Natural killer cell (primary cell): ENCODE measurements at regions not wholly inside any gene's neighbourhood (a gene's known extent, or its start where the extent isn't known, plus 50 kb on each side); places are given as distances from the start of the nearest gene placed in this dataset.

Source experiments
- ATAC-seq, 3 donors: fragments of 150-1000 bp in 2 of 3; fragments of 200-7000 bp in 1 of 3; cut with Tn5 transposase; 1 replicate in 1 of 3; 2 replicates in 2 of 3; pipeline ENCODE4 v1.10.0; 2021; ENCODE audit warnings: mild to moderate bottlenecking in 2 of 3, moderate library complexity in 2 of 3
- DNase-seq, 2 donors: peaks; one replicate each; pipeline versions ENCODE4 v3.0.0 to v3.0.0-alpha.2; 2013 to 2021; ENCODE audit warnings: mixed read lengths in 1 of 2
- H3K27ac ChIP-seq: one replicate; pipeline ENCODE4 v1.5.1; 2013; ENCODE audit warnings: mild to moderate bottlenecking, low read length
- H3K27me3 ChIP-seq: one replicate; pipeline ENCODE4 v1.6.1; 2013; ENCODE audit warnings: low read length; ENCODE audit not compliant: control insufficient read depth, insufficient read depth
- H3K36me3 ChIP-seq: one replicate; pipeline ENCODE4 v1.6.1; 2013; ENCODE audit warnings: low read length; ENCODE audit not compliant: control insufficient read depth, insufficient read depth
- H3K4me1 ChIP-seq: one replicate; pipeline ENCODE4 v1.6.1; 2013; ENCODE audit warnings: low read length; ENCODE audit not compliant: control insufficient read depth, insufficient read depth
- H3K4me3 ChIP-seq: one replicate; pipeline ENCODE4 v1.5.1; 2013; ENCODE audit warnings: low read length
- H3K9me3 ChIP-seq: one replicate; pipeline ENCODE4 v1.6.1; 2013; ENCODE audit warnings: low read length; ENCODE audit not compliant: control insufficient read depth, insufficient read depth
- H3K27ac Mint-ChIP-seq, 2 donors: one replicate each; pipeline ENCODE4 v1.8.0; 2022; ENCODE audit warnings: mild to moderate bottlenecking in 2 of 2, mixed read lengths in 2 of 2, moderate library complexity in 1 of 2
- H3K27me3 Mint-ChIP-seq, 2 donors: one replicate each; pipeline ENCODE4 v1.8.0; 2022; ENCODE audit warnings: low read depth in 2 of 2, mixed read lengths in 2 of 2
- H3K36me3 Mint-ChIP-seq: one replicate; pipeline ENCODE4 v1.8.0; 2022; ENCODE audit warnings: mixed read lengths
- H3K4me1 Mint-ChIP-seq, 2 donors: one replicate each; pipeline ENCODE4 v1.8.0; 2022; ENCODE audit warnings: mixed read lengths in 2 of 2
- H3K4me3 Mint-ChIP-seq: one replicate; pipeline ENCODE4 v1.8.0; 2022; ENCODE audit warnings: mild to moderate bottlenecking, moderate library complexity, mixed read lengths
- H3K9me3 Mint-ChIP-seq, 2 donors: one replicate each; pipeline ENCODE4 v1.8.0; 2022; ENCODE audit warnings: mixed read lengths in 2 of 2
- CTCF ChIP-seq: fragments of 200-600 bp; IDR thresholded peaks from one replicate; pipeline ENCODE4 v1.8.0; 2022; ENCODE audit warnings: antibody characterized with exemption
- WGBS: methylation state at CpG from one replicate; pipeline ENCODE4 v1.1.7; 2013; ENCODE audit warnings: missing lambda C conversion rate; ENCODE audit not compliant: insufficient coverage; 5-methylcytosine and 5-hydroxymethylcytosine counted together
- intact Hi-C: fragments of 100-400 bp; cut with micrococcal nuclease; formaldehyde crosslinking; loops from one replicate; pipeline ENCODE4 v1.14.2; 2022

- no peaks in the 10 kb centered on the region for H3K27me3 ChIP-seq
- peaks cover 11 to 13% of the 10 kb centered on the region in 2 donors for H3K4me1 Mint-ChIP-seq
- no peak overlapping the region for H3K4me3 ChIP-seq
- peaks cover 0 to 3% of the 10 kb centered on the region in 2 donors for H3K27me3 Mint-ChIP-seq
- H3K4me3 Mint-ChIP-seq: no peak overlapping the region
- no peaks in the 10 kb centered on the region for H3K9me3 ChIP-seq
- H3K4me1 ChIP-seq: no peaks in the 10 kb centered on the region
- no peak for TF ChIP-seq CTCF
- no peak for DNase-seq
- no peak overlapping the region for H3K27ac ChIP-seq
- H3K9me3 Mint-ChIP-seq: peaks cover 0 to 5% of the 10 kb centered on the region in 2 donors
- H3K36me3 Mint-ChIP-seq: no peaks in the 10 kb centered on the region
- intact Hi-C loops: no loop called here
- no peak overlapping the region for H3K27ac Mint-ChIP-seq
- ATAC-seq: no peak
- H3K36me3 ChIP-seq: no peaks in the 10 kb centered on the region
Measured at GRCh38 chr10:20446561-20447193, 450.4 kb downstream of the NEBL start.

- Mint-ChIP-seq H3K4me1 (peaks cover 11 to 12% of the 10 kb centered on the region in 2 donors), H3K9me3 (peaks cover 3 to 7% of the 10 kb centered on the region in 2 donors), H3K36me3 (no peaks in the 10 kb centered on the region), H3K27ac (no peak overlapping the region), H3K27me3 (peaks cover 0 to 3% of the 10 kb centered on the region in 2 donors), H3K4me3 (no peak overlapping the region)
- TF ChIP-seq CTCF: no peak
- intact Hi-C loops: no loop called here
- Histone ChIP-seq H3K4me1 (no peaks in the 10 kb centered on the region), H3K36me3 (no peaks in the 10 kb centered on the region), H3K4me3 (no peak overlapping the region), H3K27ac (no peak overlapping the region), H3K27me3 (no peaks in the 10 kb centered on the region), H3K9me3 (no peaks in the 10 kb centered on the region)
- ATAC-seq (no peak), DNase-seq (no peak)
Measured at GRCh38 chr10:20443094-20443493, 454.0 kb downstream of the NEBL start.

GRCh38 chr10:20429742-20430141, 467.4 kb downstream of the NEBL start:
- H3K27ac Mint-ChIP-seq: peak overlapping the region; percentile 78 to 84
- DNase-seq (no peak), ATAC-seq (no peak)
- WGBS: 75% methylated on average over 2 of the region's 2 CpGs
- Histone ChIP-seq H3K4me1 (no peaks in the 10 kb centered on the region), H3K9me3 (peaks cover 4% of the 10 kb centered on the region), H3K27me3 (no peaks in the 10 kb centered on the region), H3K27ac (no peak overlapping the region), H3K36me3 (no peaks in the 10 kb centered on the region), H3K4me3 (no peak overlapping the region)
- intact Hi-C loops: no loop called here
- peaks cover 16 to 17% of the 10 kb centered on the region in 2 donors for H3K4me1 Mint-ChIP-seq
- peaks cover 7 to 11% of the 10 kb centered on the region in 2 donors for H3K9me3 Mint-ChIP-seq
- no peak overlapping the region for H3K4me3 Mint-ChIP-seq
- no peak for TF ChIP-seq CTCF
- peaks cover 0 to 2% of the 10 kb centered on the region in 2 donors for H3K27me3 Mint-ChIP-seq
- peaks cover 21% of the 10 kb centered on the region for H3K36me3 Mint-ChIP-seq

GRCh38 chr10:20427821-20428220, 469.3 kb downstream of the NEBL start:
- intact Hi-C loops: no loop called here
- peaks cover 34% of the 10 kb centered on the region for H3K36me3 Mint-ChIP-seq

More at GRCh38 chr10:20427821-20428220, 469.3 kb downstream of the NEBL start:
- Histone ChIP-seq H3K9me3 (peaks cover 4% of the 10 kb centered on the region), H3K27ac (no peak overlapping the region), H3K36me3 (no peaks in the 10 kb centered on the region), H3K27me3 (no peaks in the 10 kb centered on the region), H3K4me1 (no peaks in the 10 kb centered on the region), H3K4me3 (no peak overlapping the region)
- Mint-ChIP-seq H3K4me3 (no peak overlapping the region), H3K27ac (no peak overlapping the region), H3K4me1 (peaks cover 13 to 15% of the 10 kb centered on the region in 2 donors), H3K9me3 (peaks cover 11% of the 10 kb centered on the region in 2 donors), H3K27me3 (peaks cover 0 to 15% of the 10 kb centered on the region in 2 donors)
- ATAC-seq (no peak), DNase-seq (no peak)
- WGBS: 83% methylated on average over 1 of the region's 1 CpG
- no peak for TF ChIP-seq CTCF
